HL-60 (cell line): ENCODE measurements at regions not wholly inside any gene's neighbourhood (a gene's known extent, or its start where the extent isn't known, plus 50 kb on each side); places are given as distances from the start of the nearest gene placed in this dataset.

ENCODE experiments used
- DNase-seq, 2 experiments: peaks; one replicate each; pipeline ENCODE4 v3.0.0-alpha.2; 2010 to 2020; ENCODE audit warnings: low read depth in 1 of 2, low spot score in 1 of 2
- H3K27ac ChIP-seq: fragments of 250-450 bp; sonication (Bioruptor Pico); replicated peaks from 2 replicates; pipeline ENCODE4 v1.5.1; 2020; ENCODE audit warnings: mild to moderate bottlenecking, moderate library complexity
- H3K27me3 ChIP-seq: fragments of 250-450 bp; sonication (Bioruptor Pico); 2 replicates; pipeline ENCODE4 v1.5.1; 2021; ENCODE audit warnings: mild to moderate bottlenecking, moderate library complexity; ENCODE audit not compliant: insufficient read depth, poor library complexity, severe bottlenecking
- H3K4me3 ChIP-seq: replicated peaks from 2 replicates; pipeline ENCODE4 v1.5.1; 2011; ENCODE audit warnings: mild to moderate bottlenecking, control low read depth, low read length; ENCODE audit not compliant: insufficient read depth
- GABPA ChIP-seq: IDR thresholded peaks from 2 replicates; pipeline ENCODE4 v1.6.1; 2012; ENCODE audit warnings: low read depth
- POLR2AphosphoS5 ChIP-seq: IDR thresholded peaks from 2 replicates; pipeline ENCODE4 v1.6.1; 2012; ENCODE audit warnings: low read depth
- SPI1 ChIP-seq: IDR thresholded peaks from 2 replicates; pipeline ENCODE4 v1.6.1; 2012; ENCODE audit warnings: low read depth, mild to moderate bottlenecking, borderline replicate concordance
- TF ChIP-seq, protein P1 (sequence below): IDR thresholded peaks from one replicate; pipeline ENCODE4 v1.5.1; 2011; ENCODE audit warnings: low read length, control low read depth, inconsistent platforms; ENCODE audit not compliant: insufficient read depth
- TF ChIP-seq, protein P2 (sequence below): IDR thresholded peaks from 2 replicates; pipeline ENCODE4 v1.6.1; 2012; ENCODE audit warnings: low read depth; ENCODE audit not compliant: insufficient replicate concordance

GRCh38 chr4:167918077-167918476 lies 174.3 kb upstream of the ANXA10 start:
- TF ChIP-seq, protein P1, sequence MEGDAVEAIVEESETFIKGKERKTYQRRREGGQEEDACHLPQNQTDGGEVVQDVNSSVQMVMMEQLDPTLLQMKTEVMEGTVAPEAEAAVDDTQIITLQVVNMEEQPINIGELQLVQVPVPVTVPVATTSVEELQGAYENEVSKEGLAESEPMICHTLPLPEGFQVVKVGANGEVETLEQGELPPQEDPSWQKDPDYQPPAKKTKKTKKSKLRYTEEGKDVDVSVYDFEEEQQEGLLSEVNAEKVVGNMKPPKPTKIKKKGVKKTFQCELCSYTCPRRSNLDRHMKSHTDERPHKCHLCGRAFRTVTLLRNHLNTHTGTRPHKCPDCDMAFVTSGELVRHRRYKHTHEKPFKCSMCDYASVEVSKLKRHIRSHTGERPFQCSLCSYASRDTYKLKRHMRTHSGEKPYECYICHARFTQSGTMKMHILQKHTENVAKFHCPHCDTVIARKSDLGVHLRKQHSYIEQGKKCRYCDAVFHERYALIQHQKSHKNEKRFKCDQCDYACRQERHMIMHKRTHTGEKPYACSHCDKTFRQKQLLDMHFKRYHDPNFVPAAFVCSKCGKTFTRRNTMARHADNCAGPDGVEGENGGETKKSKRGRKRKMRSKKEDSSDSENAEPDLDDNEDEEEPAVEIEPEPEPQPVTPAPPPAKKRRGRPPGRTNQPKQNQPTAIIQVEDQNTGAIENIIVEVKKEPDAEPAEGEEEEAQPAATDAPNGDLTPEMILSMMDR = no peak
- no peak for TF ChIP-seq POLR2AphosphoS5
- Histone ChIP-seq H3K27me3 (no peaks in the 10 kb centered on the region), H3K4me3 (no peak overlapping the region), H3K27ac (no peak overlapping the region)
- no peak for DNase-seq

DNA sequence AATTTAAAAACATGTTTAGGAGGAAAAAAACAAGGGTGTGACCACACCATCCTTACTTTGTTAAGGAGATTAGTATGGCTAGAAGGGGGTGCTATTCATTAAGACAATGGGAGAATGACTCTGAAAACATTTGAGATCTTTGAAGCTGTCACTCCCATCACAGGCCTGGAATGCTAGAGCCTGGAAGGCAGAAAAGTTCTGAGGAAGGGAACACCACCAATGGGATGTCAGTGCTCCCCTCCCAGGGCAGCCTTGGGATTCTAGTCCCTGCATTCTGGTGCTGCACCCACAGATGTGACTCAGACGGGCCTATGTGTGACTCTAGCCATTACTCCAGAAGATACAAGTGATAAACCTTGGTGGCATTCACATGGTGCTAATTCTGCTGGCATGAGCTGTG lies 162.2 kb upstream of the ANXA10 start:
- no peaks in the 10 kb centered on the region for H3K27me3 ChIP-seq
- no peak for DNase-seq
- TF ChIP-seq POLR2AphosphoS5 (no peak), GABPA (no peak), SPI1 (no peak)
- TF ChIP-seq, protein P1 = no peak
- TF ChIP-seq, protein P2, sequence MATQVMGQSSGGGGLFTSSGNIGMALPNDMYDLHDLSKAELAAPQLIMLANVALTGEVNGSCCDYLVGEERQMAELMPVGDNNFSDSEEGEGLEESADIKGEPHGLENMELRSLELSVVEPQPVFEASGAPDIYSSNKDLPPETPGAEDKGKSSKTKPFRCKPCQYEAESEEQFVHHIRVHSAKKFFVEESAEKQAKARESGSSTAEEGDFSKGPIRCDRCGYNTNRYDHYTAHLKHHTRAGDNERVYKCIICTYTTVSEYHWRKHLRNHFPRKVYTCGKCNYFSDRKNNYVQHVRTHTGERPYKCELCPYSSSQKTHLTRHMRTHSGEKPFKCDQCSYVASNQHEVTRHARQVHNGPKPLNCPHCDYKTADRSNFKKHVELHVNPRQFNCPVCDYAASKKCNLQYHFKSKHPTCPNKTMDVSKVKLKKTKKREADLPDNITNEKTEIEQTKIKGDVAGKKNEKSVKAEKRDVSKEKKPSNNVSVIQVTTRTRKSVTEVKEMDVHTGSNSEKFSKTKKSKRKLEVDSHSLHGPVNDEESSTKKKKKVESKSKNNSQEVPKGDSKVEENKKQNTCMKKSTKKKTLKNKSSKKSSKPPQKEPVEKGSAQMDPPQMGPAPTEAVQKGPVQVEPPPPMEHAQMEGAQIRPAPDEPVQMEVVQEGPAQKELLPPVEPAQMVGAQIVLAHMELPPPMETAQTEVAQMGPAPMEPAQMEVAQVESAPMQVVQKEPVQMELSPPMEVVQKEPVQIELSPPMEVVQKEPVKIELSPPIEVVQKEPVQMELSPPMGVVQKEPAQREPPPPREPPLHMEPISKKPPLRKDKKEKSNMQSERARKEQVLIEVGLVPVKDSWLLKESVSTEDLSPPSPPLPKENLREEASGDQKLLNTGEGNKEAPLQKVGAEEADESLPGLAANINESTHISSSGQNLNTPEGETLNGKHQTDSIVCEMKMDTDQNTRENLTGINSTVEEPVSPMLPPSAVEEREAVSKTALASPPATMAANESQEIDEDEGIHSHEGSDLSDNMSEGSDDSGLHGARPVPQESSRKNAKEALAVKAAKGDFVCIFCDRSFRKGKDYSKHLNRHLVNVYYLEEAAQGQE = no peak
- H3K4me3 ChIP-seq = no peak overlapping the region
- H3K27ac ChIP-seq = no peak overlapping the region

- Histone ChIP-seq H3K27ac (no peak overlapping the region), H3K4me3 (no peak overlapping the region), H3K27me3 (no peaks in the 10 kb centered on the region)
- TF ChIP-seq SPI1 = no peak
- TF ChIP-seq GABPA = no peak
- no peak for DNase-seq
Observed at GRCh38 chr4:167934216-167934615, 158.1 kb upstream of the ANXA10 start.

DNA sequence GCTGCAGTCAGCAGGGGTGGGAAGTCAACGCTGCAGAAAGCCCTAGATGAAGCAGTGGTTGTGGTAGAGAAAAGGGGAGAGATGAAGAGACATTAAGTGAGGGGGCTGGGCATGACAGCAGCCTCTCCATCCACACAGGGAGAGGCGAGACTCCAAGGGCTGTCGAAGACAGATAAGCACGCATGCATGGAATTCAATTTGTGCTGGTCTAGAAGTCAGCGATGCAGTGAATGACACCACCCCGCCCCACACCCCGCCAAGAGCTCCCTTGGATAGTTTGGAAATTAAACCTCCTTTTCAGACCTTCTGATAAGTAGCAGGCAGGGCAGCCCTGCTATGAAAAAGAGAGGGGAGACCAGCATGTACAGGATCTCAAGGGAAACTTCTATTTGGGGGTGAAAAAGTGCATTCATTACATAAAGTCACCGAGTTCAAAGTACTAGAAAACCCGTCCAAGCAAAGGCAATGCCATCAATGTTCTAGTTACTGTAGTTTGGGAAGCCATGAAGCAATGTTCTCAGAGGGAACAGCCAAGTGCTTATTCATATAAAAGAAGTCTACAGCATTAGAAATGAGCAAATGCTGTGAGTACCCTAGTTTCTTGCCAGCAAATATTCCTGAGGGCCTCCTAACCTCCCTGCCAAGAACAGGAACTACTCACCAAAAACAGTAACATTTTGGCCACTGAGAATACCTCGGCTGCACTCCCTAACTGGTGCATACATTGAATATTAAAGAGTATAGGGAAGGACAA lies 152.3 kb upstream of the ANXA10 start:
- Histone ChIP-seq H3K27ac (no peak overlapping the region), H3K4me3 (no peak overlapping the region), H3K27me3 (no peaks in the 10 kb centered on the region)
- no peak for DNase-seq
- TF ChIP-seq POLR2AphosphoS5 = no peak

- Histone ChIP-seq H3K4me3 (no peak overlapping the region), H3K27ac (no peak overlapping the region), H3K27me3 (no peaks in the 10 kb centered on the region)
- TF ChIP-seq, protein P2 = no peak
- TF ChIP-seq, protein P1 = no peak
- TF ChIP-seq GABPA (no peak), POLR2AphosphoS5 (no peak), SPI1 (no peak)
- no peak for DNase-seq
Observed at GRCh38 chr4:167943872-167944505, 148.3 kb upstream of the ANXA10 start.
